ENCODE measurements at regions not wholly inside any gene's neighbourhood (a gene's known extent, or its start where the extent isn't known, plus 50 kb on each side); places are given as distances from the start of the nearest gene placed in this dataset.

GRCh38 chr12:17609701-17610100 is 480.3 kb downstream of the RERGL start:
- ChIA-PET CTCF (interaction anchor here (0.6 kb wide), 1 partner anchor 558 kb away, joined by 3 read pairs; no protein-coding TSS in a partner anchor), POLR2A (no interaction called here)
- no peak for DNase-seq (ENCODE audit: low read depth, low spot score)

GRCh38 chr12:17609153-17609552 is 480.8 kb downstream of the RERGL start:
- CTCF ChIA-PET: interaction anchor here (0.7 kb wide), 1 partner anchor 32 kb away, joined by 3 read pairs; no protein-coding TSS in a partner anchor
- Histone ChIP-seq H3K27me3 (ENCODE audit: control insufficient read depth, insufficient read depth, low read length) (no peaks in the 10 kb centered on the region), H3K9me3 (ENCODE audit: control insufficient read depth, insufficient read depth, low read length) (no peaks in the 10 kb centered on the region; the same call in 1 of the 2 replicates), H3K4me3 (ENCODE audit: low read depth, low read length) (no peak overlapping the region), H3K27ac (ENCODE audit: low read depth, low read length) (no peak overlapping the region)
- POLR2A ChIA-PET: no interaction called here
- DNase-seq (ENCODE audit: low read depth, low spot score): no peak
- TF ChIP-seq CTCF (IDR thresholded peaks at IDR 0.05; ENCODE audit: low read depth, low read length): no peak

More at GRCh38 chr12:17609701-17610100, 480.3 kb downstream of the RERGL start:
- Histone ChIP-seq H3K4me3 (ENCODE audit: low read depth, low read length) (no peak overlapping the region), H3K9me3 (ENCODE audit: control insufficient read depth, insufficient read depth, low read length) (no peaks in the 10 kb centered on the region; the same call in 1 of the 2 replicates), H3K27ac (ENCODE audit: low read depth, low read length) (no peak overlapping the region), H3K27me3 (ENCODE audit: control insufficient read depth, insufficient read depth, low read length) (no peaks in the 10 kb centered on the region)
- TF ChIP-seq CTCF (IDR thresholded peaks at IDR 0.05; ENCODE audit: low read depth, low read length): no peak

DNA sequence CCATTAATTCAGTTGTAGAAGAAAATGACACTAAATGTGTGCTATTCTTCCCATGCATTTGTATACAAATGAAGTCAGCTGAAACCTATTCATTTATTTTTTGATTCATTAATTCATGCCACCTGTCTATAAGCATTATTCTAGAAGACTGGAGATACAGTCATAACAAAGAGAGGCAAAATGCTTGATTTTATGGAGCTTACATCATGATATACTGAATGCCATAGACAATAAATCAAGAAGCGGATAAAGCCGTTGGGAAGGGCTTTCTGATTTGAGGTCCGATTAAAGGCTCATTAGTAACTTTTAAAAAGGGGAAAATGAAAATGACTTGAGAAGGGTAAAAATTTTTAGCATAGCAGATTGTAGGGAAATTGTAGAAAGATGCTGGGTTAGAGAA is 494.9 kb downstream of the RERGL start:
- no peak for TF ChIP-seq CTCF (IDR thresholded peaks at IDR 0.05; ENCODE audit: low read depth, low read length)
- H3K27ac ChIP-seq (ENCODE audit: low read depth, low read length): no peak overlapping the region
- no peak overlapping the region for H3K4me3 ChIP-seq (ENCODE audit: low read depth, low read length)
- DNase-seq (ENCODE audit: low read depth, low spot score): no peak
- ChIA-PET CTCF (interaction anchor here (1.0 kb wide), 1 partner anchor 46 kb away, joined by 3 read pairs; no protein-coding TSS in a partner anchor), POLR2A (no interaction called here)
- H3K9me3 ChIP-seq (ENCODE audit: control insufficient read depth, insufficient read depth, low read length): no peaks in the 10 kb centered on the region
- H3K27me3 ChIP-seq (ENCODE audit: control insufficient read depth, insufficient read depth, low read length): no peaks in the 10 kb centered on the region

DNA sequence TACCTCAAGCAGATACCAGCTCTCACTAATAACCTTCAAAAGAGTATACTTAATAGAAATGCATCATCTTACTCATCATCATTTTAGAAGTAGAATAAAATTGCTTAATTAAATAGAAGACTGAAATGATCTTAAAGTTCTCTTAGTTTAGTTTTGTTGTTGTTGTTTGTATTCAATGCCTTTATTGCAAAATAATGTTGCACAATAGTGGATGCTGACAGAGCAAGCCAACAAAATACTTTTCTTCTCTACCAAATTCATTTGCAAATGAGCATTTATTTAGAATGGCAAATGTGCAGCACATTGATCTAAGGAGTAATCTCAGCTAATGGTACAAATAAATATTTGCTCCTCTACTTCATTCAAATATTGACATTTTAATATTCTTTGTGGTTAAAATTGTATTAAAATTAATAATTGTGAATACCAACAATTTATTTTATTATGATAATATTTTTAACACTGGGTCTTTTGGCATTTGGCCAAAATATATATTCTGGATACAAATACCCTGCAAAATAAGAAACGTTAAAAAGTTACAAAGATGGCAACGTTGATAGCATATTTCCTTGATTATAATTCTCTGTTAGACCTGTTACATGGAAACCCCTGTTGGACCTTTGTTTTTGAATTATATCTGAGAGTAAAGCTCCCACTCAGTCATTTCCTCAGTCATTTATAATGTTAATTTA is 496.1 kb downstream of the RERGL start:
- Histone ChIP-seq H3K9me3 (ENCODE audit: control insufficient read depth, insufficient read depth, low read length) (no peaks in the 10 kb centered on the region), H3K27ac (ENCODE audit: low read depth, low read length) (no peak overlapping the region), H3K4me3 (ENCODE audit: low read depth, low read length) (no peak overlapping the region), H3K27me3 (ENCODE audit: control insufficient read depth, insufficient read depth, low read length) (no peaks in the 10 kb centered on the region)
- POLR2A ChIA-PET: no interaction called here
- CTCF ChIA-PET: interaction anchor here (1.0 kb wide), 1 partner anchor 48 kb away, joined by 3 read pairs; no protein-coding TSS in a partner anchor
- TF ChIP-seq CTCF (IDR thresholded peaks at IDR 0.05; ENCODE audit: low read depth, low read length): no peak
- DNase-seq (ENCODE audit: low read depth, low spot score): no peak

GRCh38 chr12:17592472-17592871 is 497.5 kb downstream of the RERGL start:
- Histone ChIP-seq H3K27ac (ENCODE audit: low read depth, low read length) (no peak overlapping the region), H3K9me3 (ENCODE audit: control insufficient read depth, insufficient read depth, low read length) (no peaks in the 10 kb centered on the region), H3K27me3 (ENCODE audit: control insufficient read depth, insufficient read depth, low read length) (no peaks in the 10 kb centered on the region), H3K4me3 (ENCODE audit: low read depth, low read length) (no peak overlapping the region)
- ChIA-PET POLR2A (no interaction called here), CTCF (no interaction called here)
- no peak for TF ChIP-seq CTCF (IDR thresholded peaks at IDR 0.05; ENCODE audit: low read depth, low read length)
- DNase-seq (ENCODE audit: low read depth, low spot score): no peak
